Lower lobe of right lung (tissue), 2 donors: ENCODE measurements at regions not wholly inside any gene's neighbourhood (a gene's known extent, or its start where the extent isn't known, plus 50 kb on each side); places are given as distances from the start of the nearest gene placed in this dataset.
A peak's percentile ranks its signal among the peaks of the same experiment; 100 is the strongest.

ENCODE experiments used
- ATAC-seq, 2 donors: fragments of 200-7000 bp; cut with Tn5 transposase; one replicate each; pipeline ENCODE4 v1.9.1; 2020 to 2022; ENCODE audit warnings: mild to moderate bottlenecking in 2 of 2, moderate library complexity in 2 of 2
- DNase-seq: peaks from one replicate; pipeline ENCODE4 v3.0.0-alpha.2; 2020
- H3K27ac ChIP-seq: fragments of 200-600 bp; one replicate; pipeline ENCODE4 v1.8.0; 2022
- H3K27me3 ChIP-seq: fragments of 200-600 bp; one replicate; pipeline ENCODE4 v1.8.0; 2022; ENCODE audit warnings: low read depth
- H3K36me3 ChIP-seq: fragments of 200-600 bp; one replicate; pipeline ENCODE4 v1.8.0; 2022; ENCODE audit warnings: mild to moderate bottlenecking
- H3K4me1 ChIP-seq: fragments of 200-600 bp; one replicate; pipeline ENCODE4 v1.8.0; 2022
- H3K4me3 ChIP-seq: fragments of 200-600 bp; one replicate; pipeline ENCODE4 v1.8.0; 2022; ENCODE audit warnings: mild to moderate bottlenecking
- H3K9me3 ChIP-seq: fragments of 200-600 bp; one replicate; pipeline ENCODE4 v1.8.0; 2022
- intact Hi-C: fragments of 100-400 bp; cut with DNase I; formaldehyde crosslinking; loops from one replicate; pipeline ENCODE4 v1.11.0; 2022
- TF ChIP-seq, protein P1 (sequence below): fragments of 200-600 bp; IDR thresholded peaks from one replicate; pipeline ENCODE4 v1.8.0; 2022; ENCODE audit warnings: antibody characterized with exemption, mild to moderate bottlenecking
- donor health status: DM: no; HTN: yes; CAD: no; lungs with severe emphysema.

DNA sequence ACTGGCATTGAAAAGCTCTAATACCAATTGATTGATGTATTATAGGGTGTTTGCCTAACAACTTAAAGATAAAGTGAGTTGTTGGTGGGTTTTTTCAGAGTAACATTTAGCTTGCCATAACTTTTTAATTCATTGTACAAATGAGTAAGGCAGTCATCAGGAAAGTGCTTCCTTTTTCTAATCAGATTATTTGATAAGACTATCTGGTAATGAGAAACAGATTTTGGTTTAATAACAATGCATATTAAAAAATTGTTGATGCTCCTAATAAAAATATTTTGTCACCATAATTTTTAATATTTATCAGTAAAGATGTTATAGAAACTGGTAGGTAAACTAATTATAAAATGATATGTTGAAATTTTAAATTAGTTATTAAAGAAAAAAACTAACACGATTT lies 51.3 kb downstream of the BLTP1 start:
- intact Hi-C loops: no loop called here
- peaks cover 69% of the 10 kb centered on the region for H3K36me3 ChIP-seq

DNA sequence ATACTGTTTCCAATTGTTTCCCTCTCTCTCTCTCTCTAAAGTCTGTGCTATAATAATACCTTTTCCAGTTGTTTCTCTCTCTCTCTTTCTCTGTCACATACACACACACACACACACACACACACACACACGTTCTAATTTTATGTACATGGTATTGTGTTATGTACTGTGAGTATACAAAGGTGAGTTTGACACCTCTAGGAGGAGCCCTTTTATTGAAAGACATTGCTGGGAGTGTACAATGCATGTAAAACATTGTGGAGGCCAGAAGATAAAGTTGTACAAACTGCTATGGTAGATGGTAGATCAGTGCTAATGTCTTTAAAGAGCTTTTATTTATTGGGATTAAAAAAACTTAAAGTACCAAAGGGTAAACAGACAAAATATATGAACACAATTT lies 53.6 kb downstream of the BLTP1 start:
- no peaks in the 10 kb centered on the region for H3K4me1 ChIP-seq
- intact Hi-C loops: no loop called here
- DNase-seq (no peak), ATAC-seq (no peak)
- no peaks in the 10 kb centered on the region for H3K9me3 ChIP-seq
- TF ChIP-seq, protein P1, sequence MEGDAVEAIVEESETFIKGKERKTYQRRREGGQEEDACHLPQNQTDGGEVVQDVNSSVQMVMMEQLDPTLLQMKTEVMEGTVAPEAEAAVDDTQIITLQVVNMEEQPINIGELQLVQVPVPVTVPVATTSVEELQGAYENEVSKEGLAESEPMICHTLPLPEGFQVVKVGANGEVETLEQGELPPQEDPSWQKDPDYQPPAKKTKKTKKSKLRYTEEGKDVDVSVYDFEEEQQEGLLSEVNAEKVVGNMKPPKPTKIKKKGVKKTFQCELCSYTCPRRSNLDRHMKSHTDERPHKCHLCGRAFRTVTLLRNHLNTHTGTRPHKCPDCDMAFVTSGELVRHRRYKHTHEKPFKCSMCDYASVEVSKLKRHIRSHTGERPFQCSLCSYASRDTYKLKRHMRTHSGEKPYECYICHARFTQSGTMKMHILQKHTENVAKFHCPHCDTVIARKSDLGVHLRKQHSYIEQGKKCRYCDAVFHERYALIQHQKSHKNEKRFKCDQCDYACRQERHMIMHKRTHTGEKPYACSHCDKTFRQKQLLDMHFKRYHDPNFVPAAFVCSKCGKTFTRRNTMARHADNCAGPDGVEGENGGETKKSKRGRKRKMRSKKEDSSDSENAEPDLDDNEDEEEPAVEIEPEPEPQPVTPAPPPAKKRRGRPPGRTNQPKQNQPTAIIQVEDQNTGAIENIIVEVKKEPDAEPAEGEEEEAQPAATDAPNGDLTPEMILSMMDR: no peak
- peaks cover 67% of the 10 kb centered on the region for H3K36me3 ChIP-seq
- no peak overlapping the region for H3K27ac ChIP-seq
- H3K27me3 ChIP-seq: no peaks in the 10 kb centered on the region
- H3K4me3 ChIP-seq: no peak overlapping the region

More for the DNA sequence above, 51.3 kb downstream of the BLTP1 start:
- TF ChIP-seq, protein P1: no peak
- Histone ChIP-seq H3K4me3 (no peak overlapping the region), H3K27me3 (no peaks in the 10 kb centered on the region), H3K4me1 (no peaks in the 10 kb centered on the region), H3K9me3 (no peaks in the 10 kb centered on the region), H3K27ac (no peak overlapping the region)
- DNase-seq: no peak
- no peak for ATAC-seq

DNA sequence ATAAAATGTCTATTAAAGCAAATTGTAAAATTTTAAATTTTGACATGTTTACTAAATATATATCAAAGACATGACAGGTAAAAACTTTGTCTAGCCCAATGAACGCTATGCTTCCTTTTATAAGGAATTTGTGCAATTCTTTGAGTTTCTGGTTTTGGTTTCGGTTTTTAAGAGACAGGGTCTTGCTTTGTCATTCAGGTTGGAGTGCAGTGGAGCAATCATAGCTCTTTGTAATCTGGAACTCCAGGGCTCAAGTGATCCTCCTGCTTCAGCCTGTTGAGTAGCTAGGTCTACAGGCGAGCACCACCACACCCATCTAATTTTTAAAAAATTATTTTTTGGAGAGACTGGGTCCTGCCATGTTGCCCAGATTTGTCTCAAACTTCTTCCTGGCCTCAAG lies 60.7 kb downstream of the BLTP1 start:
- Histone ChIP-seq H3K4me3 (no peak overlapping the region), H3K27me3 (no peaks in the 10 kb centered on the region), H3K36me3 (peaks cover 46% of the 10 kb centered on the region), H3K27ac (no peak overlapping the region), H3K9me3 (no peaks in the 10 kb centered on the region), H3K4me1 (no peaks in the 10 kb centered on the region)
- ATAC-seq: no peak
- DNase-seq: no peak
- intact Hi-C loops: no loop called here
- TF ChIP-seq, protein P1: no peak

GRCh38 chr4:122218762-122219161 lies 66.6 kb downstream of the BLTP1 start:
- TF ChIP-seq, protein P1: peak; percentile 33
- Histone ChIP-seq H3K36me3 (peaks cover 40% of the 10 kb centered on the region), H3K4me1 (no peaks in the 10 kb centered on the region), H3K27me3 (no peaks in the 10 kb centered on the region), H3K9me3 (no peaks in the 10 kb centered on the region), H3K4me3 (no peak overlapping the region), H3K27ac (no peak overlapping the region)
- ATAC-seq: no peak
- no peak for DNase-seq
- intact Hi-C loops: no loop called here

DNA sequence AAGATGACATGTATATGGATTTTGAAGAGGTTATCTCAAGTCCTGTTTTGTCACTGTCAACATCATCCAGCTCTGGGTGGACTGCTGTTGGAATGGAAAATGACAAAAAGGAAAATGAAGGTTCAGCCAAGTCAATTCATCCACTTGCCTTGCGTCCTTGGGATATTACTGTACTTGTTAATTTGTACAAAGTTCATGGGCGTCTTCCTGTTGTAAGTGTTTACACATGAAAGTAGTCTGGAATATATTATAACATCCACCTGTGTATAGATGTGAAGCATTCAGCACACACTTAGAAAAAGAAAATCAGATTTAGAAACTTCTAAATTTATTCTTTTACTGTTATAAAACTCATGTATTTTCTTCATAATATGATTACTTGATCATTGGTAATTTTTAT lies 67.2 kb downstream of the BLTP1 start:
- intact Hi-C loops: no loop called here
- no peak for ATAC-seq
- TF ChIP-seq, protein P1: no peak
- Histone ChIP-seq H3K9me3 (no peaks in the 10 kb centered on the region), H3K27ac (no peak overlapping the region), H3K36me3 (peaks cover 42% of the 10 kb centered on the region), H3K4me1 (no peaks in the 10 kb centered on the region), H3K27me3 (no peaks in the 10 kb centered on the region), H3K4me3 (no peak overlapping the region)
- DNase-seq: no peak

DNA sequence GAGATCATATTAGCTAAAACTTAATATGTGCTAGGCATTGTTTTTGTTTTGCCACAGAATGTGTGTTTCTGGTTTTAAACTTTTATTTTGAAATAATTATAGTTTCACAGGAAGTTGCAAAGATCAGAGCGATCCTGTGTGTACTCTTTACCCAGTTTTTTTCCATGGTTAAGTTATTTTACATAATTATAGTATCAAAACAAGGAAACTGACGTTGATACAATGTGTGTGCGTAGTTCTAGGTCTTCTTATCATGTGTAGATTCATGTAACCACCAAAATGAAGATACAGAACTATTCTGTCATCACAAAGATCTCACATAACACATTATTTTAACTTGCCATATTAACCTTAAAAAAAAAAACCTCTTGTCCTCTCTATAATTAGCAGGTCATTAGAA lies 69.2 kb downstream of the BLTP1 start:
- Histone ChIP-seq H3K36me3 (peaks cover 57% of the 10 kb centered on the region), H3K4me3 (no peak overlapping the region), H3K27me3 (no peaks in the 10 kb centered on the region), H3K9me3 (no peaks in the 10 kb centered on the region), H3K4me1 (no peaks in the 10 kb centered on the region), H3K27ac (no peak overlapping the region)
- DNase-seq (no peak), ATAC-seq (no peak)
- TF ChIP-seq, protein P1: no peak
- intact Hi-C loops: no loop called here
